Suprapubic skin (tissue), 4 donors: ENCODE measurements at regions not wholly inside any gene's neighbourhood (a gene's known extent, or its start where the extent isn't known, plus 50 kb on each side); places are given as distances from the start of the nearest gene placed in this dataset.
"Not testable (repeated sequence)": the region's sequence is repeated elsewhere in the genome, so short reads cannot be mapped to it uniquely, and the experiment has no call there.

ENCODE experiments used
- CTCF ChIP-seq, 2 donors: fragments of 200-600 bp in 1 of 2; fragments of 450-650 bp in 1 of 2; sonication (generic) in 1 of 2; IDR thresholded peaks; one replicate each; pipeline ENCODE4 v1.5.1; 2016 to 2019; ENCODE audit warnings: antibody characterized with exemption in 2 of 2, mild to moderate bottlenecking in 1 of 2, moderate library complexity in 1 of 2
- EP300 ChIP-seq: sonication (generic); formaldehyde crosslinking; IDR thresholded peaks from one replicate; pipeline ENCODE4 v1.6.1; 2017; ENCODE audit warnings: antibody characterized with exemption
- POLR2A ChIP-seq, 2 donors: fragments of 450-650 bp; IDR thresholded peaks; one replicate each; pipeline ENCODE4 v1.6.1; 2017; ENCODE audit warnings: antibody characterized with exemption in 2 of 2, mild to moderate bottlenecking in 2 of 2, moderate library complexity in 2 of 2
- POLR2AphosphoS5 ChIP-seq, 3 donors: sonication (generic); formaldehyde crosslinking; IDR thresholded peaks; one replicate each; pipeline ENCODE4 v1.6.1; 2017; ENCODE audit warnings: antibody characterized with exemption in 3 of 3

GRCh38 chr3:191078913-191079312 lies 120.1 kb upstream of the OSTN start:
- not testable (repeated sequence) for TF ChIP-seq CTCF (IDR thresholded peaks at IDR 0.05); POLR2A (IDR thresholded peaks at IDR 0.05); EP300; POLR2AphosphoS5 (IDR thresholded peaks at IDR 0.05)
